GM19397 (cell line): ENCODE measurements at regions not wholly inside any gene's neighbourhood (a gene's known extent, or its start where the extent isn't known, plus 50 kb on each side); places are given as distances from the start of the nearest gene placed in this dataset.

Experiments used
- ATAC-seq: cut with Tn5 transposase; IDR thresholded peaks from one replicate; pipeline ENCODE4 v1.9.1; 2021; ENCODE audit warnings: mild to moderate bottlenecking, moderate library complexity; ENCODE audit not compliant: unreplicated experiment

DNA sequence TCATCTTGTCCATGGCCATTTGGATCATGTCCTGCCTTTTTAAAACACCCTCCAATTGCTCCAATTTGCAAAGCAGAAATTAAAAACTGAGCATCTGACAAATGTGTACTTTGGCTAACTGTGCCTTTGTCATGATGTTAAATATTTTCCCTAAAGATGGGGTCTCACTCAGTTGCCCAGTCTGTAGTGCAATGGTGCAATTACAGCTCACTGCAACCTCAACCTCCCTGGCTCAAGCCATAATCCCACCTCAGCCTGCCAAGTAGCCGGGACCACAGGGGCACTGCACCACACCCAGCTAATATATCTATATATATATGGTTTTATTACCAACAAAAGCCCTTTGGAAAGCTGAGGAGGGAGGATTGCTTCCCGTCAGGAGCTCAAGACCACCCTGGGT lies 782.7 kb downstream of the UQCRFS1 start:
- no peak for ATAC-seq

- ATAC-seq = no peak
These were observed 783.6 kb downstream of the UQCRFS1 start for GRCh38 chr19:28429356-28429755.

- ATAC-seq = no peak
These were observed 784.1 kb downstream of the UQCRFS1 start for GRCh38 chr19:28428663-28429348.

DNA sequence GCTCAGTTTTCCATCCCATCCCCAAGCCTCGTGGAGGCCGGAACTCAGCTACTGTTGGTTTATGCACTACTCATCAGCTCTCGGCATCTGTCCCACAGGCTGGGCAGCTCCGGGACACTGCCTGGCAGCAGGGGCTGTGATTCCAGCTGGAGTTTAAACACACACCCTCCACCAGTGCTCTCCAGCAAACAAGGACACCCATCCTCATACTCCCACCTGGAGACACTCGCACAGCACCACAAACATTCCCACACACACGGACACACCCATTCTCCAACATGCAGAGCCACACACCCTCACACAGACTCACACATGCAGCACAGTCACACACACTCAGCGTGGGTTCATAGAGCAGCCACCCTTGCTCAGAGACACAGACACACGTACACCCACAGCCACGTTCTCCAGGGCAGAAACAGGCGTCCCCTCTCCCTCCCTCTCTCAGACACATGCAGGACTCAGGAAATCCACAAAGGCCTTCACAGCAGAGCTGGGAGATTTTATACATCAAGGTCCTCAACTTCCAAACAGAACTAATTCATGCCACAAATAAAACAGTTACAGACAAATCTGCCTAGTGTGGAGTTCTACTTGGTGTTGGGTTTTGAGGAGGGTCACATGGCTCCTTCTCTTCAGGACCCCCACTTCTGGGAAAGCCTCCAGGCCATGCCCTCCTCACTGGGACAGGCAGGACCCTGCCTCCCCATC lies 785.4 kb downstream of the UQCRFS1 start:
- no peak for ATAC-seq

- no peak for ATAC-seq
These were observed 786.2 kb downstream of the UQCRFS1 start for GRCh38 chr19:28426730-28427225.

DNA sequence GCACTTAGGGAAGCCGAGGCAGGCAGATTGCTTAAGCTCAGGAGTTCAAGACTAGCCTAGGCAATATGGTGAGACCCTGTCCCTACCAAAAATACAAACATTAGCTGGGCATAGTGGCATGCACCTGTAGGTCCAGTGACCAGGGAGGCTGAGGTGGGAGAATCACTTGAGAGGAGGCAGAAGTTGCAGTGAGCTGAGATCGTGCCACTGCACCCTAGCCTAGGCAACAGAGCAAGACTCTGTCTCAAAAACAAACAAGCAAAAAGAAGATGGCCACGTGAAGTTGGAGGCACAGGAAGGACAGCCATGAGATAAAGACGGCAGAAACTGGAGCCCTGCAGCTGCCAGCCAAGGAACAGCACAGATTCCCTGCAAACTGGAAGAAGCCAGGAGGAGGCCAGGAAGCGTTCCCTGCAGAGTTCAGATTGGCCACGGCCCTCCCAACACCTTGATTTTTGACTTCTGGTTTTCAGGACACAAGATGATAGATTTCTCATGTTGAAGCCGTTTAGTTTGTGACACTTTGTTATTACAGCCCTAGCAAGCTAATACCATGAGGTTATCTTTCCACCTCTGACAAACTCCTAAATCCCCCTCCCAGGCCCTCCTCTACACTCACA lies 786.7 kb downstream of the UQCRFS1 start:
- ATAC-seq = no peak

GRCh38 chr19:28425046-28425931 lies 787.7 kb downstream of the UQCRFS1 start:
- ATAC-seq = no peak

- no peak for ATAC-seq
These were observed 788.3 kb downstream of the UQCRFS1 start for GRCh38 chr19:28424662-28425045.

GRCh38 chr19:28424077-28424476 lies 788.9 kb downstream of the UQCRFS1 start:
- no peak for ATAC-seq

GRCh38 chr19:28422791-28423650 lies 789.9 kb downstream of the UQCRFS1 start:
- ATAC-seq = no peak

- no peak for ATAC-seq
These were observed 790.9 kb downstream of the UQCRFS1 start for GRCh38 chr19:28422046-28422445.

GRCh38 chr19:28420811-28421550 lies 792.0 kb downstream of the UQCRFS1 start:
- ATAC-seq = no peak

GRCh38 chr19:28419312-28419711 lies 793.6 kb downstream of the UQCRFS1 start:
- no peak for ATAC-seq

DNA sequence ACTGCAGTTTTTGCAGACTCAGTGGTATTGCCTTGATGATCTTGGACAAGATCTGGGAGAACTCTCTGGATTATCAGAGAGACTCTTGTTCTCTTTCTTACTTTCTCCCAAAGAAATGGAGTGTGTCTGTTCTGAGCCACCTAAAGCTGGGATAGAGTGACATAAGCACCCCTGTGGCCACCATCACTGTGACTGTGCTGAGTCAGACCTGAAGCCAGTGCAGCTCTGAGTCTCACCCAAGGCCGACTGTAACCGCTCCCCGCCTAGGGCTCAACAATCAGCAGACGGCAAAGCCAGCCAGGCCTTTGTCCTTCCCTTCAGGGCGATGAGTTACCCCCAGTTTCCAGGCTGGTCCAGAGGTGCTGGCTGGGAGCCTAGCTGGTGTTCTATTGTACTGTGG lies 795.6 kb downstream of the UQCRFS1 start:
- no peak for ATAC-seq

DNA sequence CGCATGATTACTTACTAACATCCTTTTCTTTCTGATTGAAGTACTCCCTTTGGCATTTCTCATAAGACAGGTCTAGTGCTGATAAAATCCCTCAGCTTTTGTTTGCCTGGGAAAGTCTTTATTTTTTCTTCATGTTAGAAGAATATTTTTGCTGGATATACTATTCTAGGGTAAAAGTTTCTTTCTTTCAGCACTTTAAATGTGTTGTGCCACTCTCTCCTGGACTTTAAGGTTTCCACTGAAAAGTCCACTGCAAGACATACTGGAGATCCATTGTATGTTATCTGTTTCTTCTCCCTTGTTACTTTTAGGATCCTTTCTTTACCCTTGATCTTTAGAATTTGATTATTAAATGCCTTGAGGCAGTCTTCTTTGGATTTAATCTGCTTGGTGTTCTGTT lies 796.7 kb downstream of the UQCRFS1 start:
- no peak for ATAC-seq

- no peak for ATAC-seq
These were observed 798.2 kb downstream of the UQCRFS1 start for GRCh38 chr19:28414748-28415147.

DNA sequence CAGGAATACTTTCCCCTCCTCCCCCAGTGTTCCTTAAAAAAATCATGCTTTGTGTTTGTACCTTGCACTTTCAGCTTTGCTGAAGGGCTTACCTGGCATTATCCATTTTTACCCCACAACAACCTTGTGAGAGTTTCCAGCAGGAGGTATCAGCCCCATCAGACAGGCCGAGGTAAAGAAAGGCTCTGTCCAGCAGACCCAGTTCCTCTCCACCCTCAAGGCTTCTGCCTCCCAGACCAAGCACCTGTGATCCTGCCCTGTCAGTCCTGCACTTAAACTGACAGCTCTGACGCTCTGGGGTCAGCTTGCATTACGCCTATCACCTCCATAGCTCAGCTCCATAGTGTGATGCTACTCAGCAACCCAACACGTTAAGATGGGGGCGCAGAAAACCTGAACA lies 803.1 kb downstream of the UQCRFS1 start:
- ATAC-seq = no peak

- no peak for ATAC-seq
These were observed 806.0 kb downstream of the UQCRFS1 start for GRCh38 chr19:28406966-28407365.

- ATAC-seq = no peak
These were observed 807.6 kb downstream of the UQCRFS1 start for GRCh38 chr19:28405346-28405742.
